ENCODE measurements at regions not wholly inside any gene's neighbourhood (a gene's known extent, or its start where the extent isn't known, plus 50 kb on each side); places are given as distances from the start of the nearest gene placed in this dataset.

GRCh38 chr7:25798344-25798743 lies 353.7 kb upstream of the NFE2L3 start:
- TF ChIP-seq CTCF (IDR thresholded peaks at IDR 0.05; ENCODE audit: insufficient read depth, low read length): no peak
- TF ChIP-seq POLR2AphosphoS5 (IDR thresholded peaks at IDR 0.05; ENCODE audit: low read depth): no peak
- no peak for TF ChIP-seq SPI1 (IDR thresholded peaks at IDR 0.05; ENCODE audit: borderline replicate concordance, low read depth)
- TF ChIP-seq REST (IDR thresholded peaks at IDR 0.05; ENCODE audit: insufficient replicate concordance, low read depth): no peak

Measured in HL-60 (cell line).